ENCODE measurements at regions not wholly inside any gene's neighbourhood (a gene's known extent, or its start where the extent isn't known, plus 50 kb on each side); places are given as distances from the start of the nearest gene placed in this dataset.
A peak's percentile ranks its signal among the peaks of the same experiment; 100 is the strongest.

DNA sequence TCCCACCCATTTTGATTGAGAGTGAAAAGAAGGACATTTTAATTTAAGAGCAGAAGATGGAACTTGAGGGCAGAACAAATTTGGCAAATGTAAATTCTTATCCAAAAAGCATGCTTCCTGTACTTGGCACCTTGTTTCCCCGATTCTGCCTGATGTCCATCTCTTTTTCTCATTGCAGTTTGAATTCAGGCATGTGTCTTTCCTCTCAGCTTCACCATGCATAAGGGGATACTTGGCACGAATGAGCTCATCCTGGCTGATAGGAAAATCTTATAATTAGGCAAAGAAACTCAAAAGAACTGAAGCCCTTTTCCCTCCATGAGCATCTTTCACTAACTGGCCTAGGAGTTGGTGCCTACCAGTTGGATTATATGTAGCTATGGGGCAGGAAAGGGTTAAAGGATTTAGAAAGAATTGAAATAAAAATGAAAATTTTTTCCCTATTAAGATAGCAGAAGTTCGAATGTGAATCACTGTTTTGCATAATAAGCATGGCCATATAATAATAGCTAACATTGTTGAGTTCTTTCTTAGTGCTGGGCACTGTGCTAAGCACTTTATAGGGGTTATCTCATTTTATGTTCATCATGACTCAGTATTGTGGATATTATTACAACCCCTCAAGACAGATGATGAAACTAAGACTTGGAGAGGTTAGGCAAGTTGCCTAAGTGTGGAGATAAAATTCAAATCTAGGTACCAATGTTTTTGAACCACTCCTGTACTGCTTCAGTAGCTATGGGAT is 386.6 kb downstream of the KCNRG start:
- TF ChIP-seq CTCF (conservative IDR thresholded peaks at IDR 0.05; ENCODE audit: low read depth, low read length) (no peak), EZH2 (IDR thresholded peaks at IDR 0.05; ENCODE audit: borderline replicate concordance, low read depth, low read length, poor library complexity, severe bottlenecking) (no peak)
- no peak overlapping the region for H3K4me3 ChIP-seq (ENCODE audit: low read depth, low read length, poor library complexity, severe bottlenecking)
- peaks cover 20% of the 10 kb centered on the region for H3K4me1 ChIP-seq (ENCODE audit: insufficient read depth, low read length, poor library complexity, severe bottlenecking)
- CTCF ChIA-PET: no interaction called here
- H3K27me3 ChIP-seq (replicated peaks; ENCODE audit: insufficient read depth, low read depth, low read length, poor library complexity): no peaks in the 10 kb centered on the region
- intact Hi-C loops (cut with micrococcal nuclease; ENCODE audit: unreplicated experiment): no loop called here
- no peaks in the 10 kb centered on the region for H3K9me3 ChIP-seq (ENCODE audit: low read depth, low read length, poor library complexity, severe bottlenecking)
- H3K36me3 ChIP-seq (ENCODE audit: insufficient read depth, low read length, poor library complexity, severe bottlenecking): no peaks in the 10 kb centered on the region
- BruUV-seq (replicated peaks): no TSS peak
- POLR2A ChIA-PET (ENCODE audit: low non-redundant PET): no interaction called here
- peak; percentile 26 for DNase-seq (ENCODE audit: low spot score)
- H3K27ac ChIP-seq (ENCODE audit: low read depth, low read length, poor library complexity, severe bottlenecking): no peak overlapping the region

DNA sequence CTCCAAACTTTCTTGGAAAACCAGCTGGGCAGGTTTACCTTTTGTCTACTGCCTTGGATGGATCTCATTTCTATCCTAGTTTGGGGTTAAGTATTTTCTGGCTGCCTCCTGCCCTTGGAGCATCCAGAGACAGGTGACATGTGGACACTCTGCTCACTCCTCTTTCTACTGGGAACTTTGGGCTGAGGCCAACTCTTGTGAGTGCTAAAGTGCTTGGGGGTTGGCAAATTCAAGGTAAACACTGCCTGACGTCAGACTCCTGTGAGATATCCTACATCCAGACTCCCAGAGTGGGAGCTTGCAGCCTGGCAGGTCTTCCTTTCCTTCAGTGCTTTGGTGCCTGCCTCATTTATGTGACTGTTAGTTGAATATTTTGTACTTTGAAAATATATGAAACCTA is 388.1 kb downstream of the KCNRG start:
- Histone ChIP-seq H3K36me3 (ENCODE audit: insufficient read depth, low read length, poor library complexity, severe bottlenecking) (no peaks in the 10 kb centered on the region), H3K9me3 (ENCODE audit: low read depth, low read length, poor library complexity, severe bottlenecking) (no peaks in the 10 kb centered on the region), H3K27me3 (replicated peaks; ENCODE audit: insufficient read depth, low read depth, low read length, poor library complexity) (no peaks in the 10 kb centered on the region), H3K4me3 (ENCODE audit: low read depth, low read length, poor library complexity, severe bottlenecking) (no peak overlapping the region), H3K27ac (ENCODE audit: low read depth, low read length, poor library complexity, severe bottlenecking) (no peak overlapping the region), H3K4me1 (ENCODE audit: insufficient read depth, low read length, poor library complexity, severe bottlenecking) (peaks cover 20% of the 10 kb centered on the region)
- DNase-seq (ENCODE audit: low spot score): no peak
- ChIA-PET CTCF (no interaction called here), POLR2A (ENCODE audit: low non-redundant PET) (no interaction called here)
- intact Hi-C loops (cut with micrococcal nuclease; ENCODE audit: unreplicated experiment): no loop called here
- TF ChIP-seq EZH2 (IDR thresholded peaks at IDR 0.05; ENCODE audit: borderline replicate concordance, low read depth, low read length, poor library complexity, severe bottlenecking) (no peak), CTCF (conservative IDR thresholded peaks at IDR 0.05; ENCODE audit: low read depth, low read length) (no peak)
- no TSS peak for BruUV-seq (replicated peaks)

- Histone ChIP-seq H3K4me3 (ENCODE audit: low read depth, low read length, poor library complexity, severe bottlenecking) (no peak overlapping the region), H3K36me3 (ENCODE audit: insufficient read depth, low read length, poor library complexity, severe bottlenecking) (no peaks in the 10 kb centered on the region), H3K27ac (ENCODE audit: low read depth, low read length, poor library complexity, severe bottlenecking) (no peak overlapping the region), H3K4me1 (ENCODE audit: insufficient read depth, low read length, poor library complexity, severe bottlenecking) (peaks cover 20% of the 10 kb centered on the region), H3K27me3 (replicated peaks; ENCODE audit: insufficient read depth, low read depth, low read length, poor library complexity) (no peaks in the 10 kb centered on the region), H3K9me3 (ENCODE audit: low read depth, low read length, poor library complexity, severe bottlenecking) (no peaks in the 10 kb centered on the region)
- no peak for DNase-seq (ENCODE audit: low spot score)
- BruUV-seq (replicated peaks): no TSS peak
- CTCF ChIA-PET: no interaction called here
- TF ChIP-seq EZH2 (IDR thresholded peaks at IDR 0.05; ENCODE audit: borderline replicate concordance, low read depth, low read length, poor library complexity, severe bottlenecking) (no peak), CTCF (conservative IDR thresholded peaks at IDR 0.05; ENCODE audit: low read depth, low read length) (no peak)
- POLR2A ChIA-PET (ENCODE audit: low non-redundant PET): no interaction called here
- intact Hi-C loops (cut with micrococcal nuclease; ENCODE audit: unreplicated experiment): no loop called here
Measured at GRCh38 chr13:50404116-50404515, 388.9 kb downstream of the KCNRG start.
